ENCODE measurements at regions not wholly inside any gene's neighbourhood (a gene's known extent, or its start where the extent isn't known, plus 50 kb on each side); places are given as distances from the start of the nearest gene placed in this dataset.
"Not testable (repeated sequence)": the region's sequence is repeated elsewhere in the genome, so short reads cannot be mapped to it uniquely, and the experiment has no call there.

- DNase-seq = no peak
These were observed 128.2 kb upstream of the SLC44A1 start for GRCh38 chr9:105116052-105116868.

- DNase-seq = no peak
These were observed 127.2 kb upstream of the SLC44A1 start for GRCh38 chr9:105117234-105117633.

- DNase-seq = no peak
These were observed 125.8 kb upstream of the SLC44A1 start for GRCh38 chr9:105118636-105119035.

- DNase-seq = no peak
These were observed 125.3 kb upstream of the SLC44A1 start for GRCh38 chr9:105119156-105119555.

- DNase-seq = no peak
These were observed 122.5 kb upstream of the SLC44A1 start for GRCh38 chr9:105121861-105122430.

- DNase-seq = not testable (repeated sequence)
These were observed 119.9 kb upstream of the SLC44A1 start for GRCh38 chr9:105124598-105124997.

GRCh38 chr9:105126226-105126625 is 118.2 kb upstream of the SLC44A1 start:
- DNase-seq = peak; percentile 7

GRCh38 chr9:105127863-105128220 is 116.6 kb upstream of the SLC44A1 start:
- DNase-seq = no peak

- no peak for DNase-seq
These were observed 115.4 kb upstream of the SLC44A1 start for GRCh38 chr9:105128908-105129600.

GRCh38 chr9:105129731-105130130 is 114.7 kb upstream of the SLC44A1 start:
- DNase-seq = no peak

GRCh38 chr9:105131981-105132380 is 112.5 kb upstream of the SLC44A1 start:
- DNase-seq = no peak

- peak; percentile 27 for DNase-seq
These were observed 111.8 kb upstream of the SLC44A1 start for GRCh38 chr9:105132606-105133005.

GRCh38 chr9:105138306-105138801 is 106.1 kb upstream of the SLC44A1 start:
- DNase-seq = no peak

- no peak for DNase-seq
These were observed 103.1 kb upstream of the SLC44A1 start for GRCh38 chr9:105141146-105141975.

- DNase-seq = no peak
These were observed 102.5 kb upstream of the SLC44A1 start for GRCh38 chr9:105141976-105142250.

- no peak for DNase-seq
These were observed 101.9 kb upstream of the SLC44A1 start for GRCh38 chr9:105142406-105143135.

GRCh38 chr9:105143136-105143430 is 101.4 kb upstream of the SLC44A1 start:
- no peak for DNase-seq

- no peak for DNase-seq
These were observed 100.4 kb upstream of the SLC44A1 start for GRCh38 chr9:105144076-105144475.

- DNase-seq = no peak
These were observed 99.6 kb upstream of the SLC44A1 start for GRCh38 chr9:105144841-105145240.

- no peak for DNase-seq
These were observed 97.8 kb upstream of the SLC44A1 start for GRCh38 chr9:105146677-105147076.

GRCh38 chr9:105147110-105147871 is 97.2 kb upstream of the SLC44A1 start:
- DNase-seq = no peak

Measured in amniotic stem cell (primary cell).